Keratinocyte (primary cell): ENCODE measurements at regions not wholly inside any gene's neighbourhood (a gene's known extent, or its start where the extent isn't known, plus 50 kb on each side); places are given as distances from the start of the nearest gene placed in this dataset.

Experiments
- DNase-seq: peaks from one replicate; pipeline ENCODE4 v3.0.0-alpha.2; 2011; ENCODE audit warnings: low read depth, missing footprints, low spot score
- FAIRE-seq: peaks from 2 replicates; lab custom pipeline; 2011; peaks lifted over from hg19 to GRCh38; lab: Jason Lieb, UNC
- H2AFZ ChIP-seq: 2 replicates; pipeline ENCODE4 v1.6.0; 2012; ENCODE audit warnings: low read length, control low read depth, inconsistent platforms; ENCODE audit not compliant: control insufficient read depth
- H3K27ac ChIP-seq: 2 replicates; pipeline ENCODE4 v1.5.1; 2011; ENCODE audit warnings: low read length; ENCODE audit not compliant: control insufficient read depth, insufficient read depth
- H3K27me3 ChIP-seq: 3 replicates; pipeline ENCODE4 v1.6.0; 2011; ENCODE audit warnings: low read length; ENCODE audit not compliant: control insufficient read depth, insufficient read depth; ENCODE audit errors: extremely low read depth
- H3K36me3 ChIP-seq, 2 experiments: 2 replicates in 1 of 2; 3 replicates in 1 of 2; pipeline ENCODE4 v1.5.1; 2011; ENCODE audit warnings: low read length in 2 of 2, mild to moderate bottlenecking in 1 of 2; ENCODE audit not compliant: control insufficient read depth in 2 of 2, insufficient read depth in 2 of 2; ENCODE audit errors: extremely low read depth in 1 of 2
- H3K4me1 ChIP-seq: 3 replicates; pipeline ENCODE4 v1.5.1; 2011; ENCODE audit warnings: low read length; ENCODE audit not compliant: control insufficient read depth, insufficient read depth; ENCODE audit errors: extremely low read depth
- H3K4me2 ChIP-seq: 3 replicates; pipeline ENCODE4 v1.6.0; 2011; ENCODE audit warnings: low read depth, low read length; ENCODE audit not compliant: control insufficient read depth, insufficient read depth; ENCODE audit errors: extremely low read depth
- H3K4me3 ChIP-seq, 3 experiments: fragments of 200-600 bp in 1 of 3; sonication (generic) in 1 of 3; 2 replicates in 2 of 3; 3 replicates in 1 of 3; pipeline ENCODE4 v1.5.1; 2011 to 2016; ENCODE audit warnings: low read length in 3 of 3, mild to moderate bottlenecking in 3 of 3, control low read depth in 2 of 3, inconsistent platforms in 1 of 3, low read depth in 1 of 3, mixed read lengths in 1 of 3, mixed run types in 1 of 3, moderate library complexity in 1 of 3; ENCODE audit not compliant: control insufficient read depth in 2 of 3, insufficient read depth in 2 of 3; ENCODE audit errors: extremely low read depth in 1 of 3
- H3K79me2 ChIP-seq: 2 replicates; pipeline ENCODE4 v1.6.0; 2012; ENCODE audit warnings: low read length; ENCODE audit not compliant: control insufficient read depth, insufficient read depth
- H3K9ac ChIP-seq: 3 replicates; pipeline ENCODE4 v1.6.0; 2011; ENCODE audit warnings: low read length; ENCODE audit not compliant: control insufficient read depth, insufficient read depth; ENCODE audit errors: extremely low read depth
- H3K9me1 ChIP-seq: 3 replicates; pipeline ENCODE4 v1.6.0; 2011; ENCODE audit warnings: low read length; ENCODE audit not compliant: control insufficient read depth, insufficient read depth; ENCODE audit errors: extremely low read depth
- H3K9me3 ChIP-seq: 2 replicates; pipeline ENCODE4 v1.5.1; 2012; ENCODE audit warnings: low read depth, low read length; ENCODE audit not compliant: control insufficient read depth
- H4K20me1 ChIP-seq: 3 replicates; pipeline ENCODE4 v1.6.0; 2011; ENCODE audit warnings: low read length; ENCODE audit not compliant: control insufficient read depth, insufficient read depth; ENCODE audit errors: extremely low read depth
- EZH2 ChIP-seq: IDR thresholded peaks from one replicate; pipeline ENCODE4 v1.6.1; 2012; ENCODE audit warnings: inconsistent platforms, mild to moderate bottlenecking, low read length, moderate library complexity
- dilution Hi-C: fragments of 300-500 bp; cut with MboI; formaldehyde crosslinking; loops from one replicate; pipeline ENCODE4 v1.7.0; 2020; ENCODE audit warnings: low sequenced_read_pairs; ENCODE audit not compliant: extremely low pct_ligation_motif_present
- TF ChIP-seq, protein P1 (sequence below), 3 experiments: IDR thresholded peaks in 1 of 3; conservative IDR thresholded peaks in 1 of 3; optimal IDR thresholded peaks in 1 of 3; 2 replicates in 2 of 3; 3 replicates in 1 of 3; pipeline versions ENCODE3 to v1.5.1; 2011; ENCODE audit warnings: low read length in 3 of 3, mild to moderate bottlenecking in 3 of 3, moderate library complexity in 2 of 3, control low read depth in 1 of 3, inconsistent platforms in 1 of 3; ENCODE audit not compliant: insufficient read depth in 2 of 3; ENCODE audit errors: extremely low read depth in 1 of 3

DNA sequence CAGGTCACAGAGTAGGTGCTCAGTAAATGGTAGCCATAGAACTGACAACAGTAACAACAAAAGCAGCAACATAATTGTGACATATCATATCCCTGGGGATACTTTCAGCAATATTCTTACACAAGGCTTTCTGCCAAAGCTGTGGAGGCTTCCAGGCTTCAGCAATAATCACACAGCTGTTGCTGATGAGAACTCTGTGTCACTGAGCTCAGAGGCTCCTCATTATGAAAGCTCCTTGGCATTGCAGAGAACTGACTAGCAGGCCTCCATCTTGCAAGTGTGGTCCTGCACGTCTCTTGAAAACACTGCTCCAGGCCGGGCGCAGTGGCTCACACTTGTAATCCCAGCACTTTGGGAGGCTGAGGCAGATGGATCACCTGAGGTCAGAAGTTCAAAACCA, 97.3 kb upstream of the BTG1 start:
- H3K27ac ChIP-seq: no peak overlapping the region
- H3K4me2 ChIP-seq: no peak overlapping the region
- H3K4me1 ChIP-seq: no peaks in the 10 kb centered on the region
- no peaks in the 10 kb centered on the region for H3K9me1 ChIP-seq
- H3K27me3 ChIP-seq: no peaks in the 10 kb centered on the region
- no peaks in the 10 kb centered on the region for H4K20me1 ChIP-seq
- H3K9ac ChIP-seq: no peak overlapping the region
- dilution Hi-C loops: no loop called here
- H3K4me3 ChIP-seq: no peak overlapping the region
- DNase-seq (no peak), FAIRE-seq (peak; percentile 43)
- TF ChIP-seq, protein P1, sequence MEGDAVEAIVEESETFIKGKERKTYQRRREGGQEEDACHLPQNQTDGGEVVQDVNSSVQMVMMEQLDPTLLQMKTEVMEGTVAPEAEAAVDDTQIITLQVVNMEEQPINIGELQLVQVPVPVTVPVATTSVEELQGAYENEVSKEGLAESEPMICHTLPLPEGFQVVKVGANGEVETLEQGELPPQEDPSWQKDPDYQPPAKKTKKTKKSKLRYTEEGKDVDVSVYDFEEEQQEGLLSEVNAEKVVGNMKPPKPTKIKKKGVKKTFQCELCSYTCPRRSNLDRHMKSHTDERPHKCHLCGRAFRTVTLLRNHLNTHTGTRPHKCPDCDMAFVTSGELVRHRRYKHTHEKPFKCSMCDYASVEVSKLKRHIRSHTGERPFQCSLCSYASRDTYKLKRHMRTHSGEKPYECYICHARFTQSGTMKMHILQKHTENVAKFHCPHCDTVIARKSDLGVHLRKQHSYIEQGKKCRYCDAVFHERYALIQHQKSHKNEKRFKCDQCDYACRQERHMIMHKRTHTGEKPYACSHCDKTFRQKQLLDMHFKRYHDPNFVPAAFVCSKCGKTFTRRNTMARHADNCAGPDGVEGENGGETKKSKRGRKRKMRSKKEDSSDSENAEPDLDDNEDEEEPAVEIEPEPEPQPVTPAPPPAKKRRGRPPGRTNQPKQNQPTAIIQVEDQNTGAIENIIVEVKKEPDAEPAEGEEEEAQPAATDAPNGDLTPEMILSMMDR (optimal IDR thresholded peaks at IDR 0.05 in 1 of 3, IDR thresholded peaks at IDR 0.05 in 1 of 3, conservative IDR thresholded peaks at IDR 0.05 in 1 of 3; ENCODE audit: extremely low read depth in 1 of 3, insufficient read depth in 2 of 3, low read length in 3 of 3): no peak
- TF ChIP-seq EZH2: no peak
- no peaks in the 10 kb centered on the region for H3K36me3 ChIP-seq
- H3K9me3 ChIP-seq: no peaks in the 10 kb centered on the region
- H2AFZ ChIP-seq: peak overlapping the region; percentile 5
- H3K79me2 ChIP-seq: no peaks in the 10 kb centered on the region

DNA sequence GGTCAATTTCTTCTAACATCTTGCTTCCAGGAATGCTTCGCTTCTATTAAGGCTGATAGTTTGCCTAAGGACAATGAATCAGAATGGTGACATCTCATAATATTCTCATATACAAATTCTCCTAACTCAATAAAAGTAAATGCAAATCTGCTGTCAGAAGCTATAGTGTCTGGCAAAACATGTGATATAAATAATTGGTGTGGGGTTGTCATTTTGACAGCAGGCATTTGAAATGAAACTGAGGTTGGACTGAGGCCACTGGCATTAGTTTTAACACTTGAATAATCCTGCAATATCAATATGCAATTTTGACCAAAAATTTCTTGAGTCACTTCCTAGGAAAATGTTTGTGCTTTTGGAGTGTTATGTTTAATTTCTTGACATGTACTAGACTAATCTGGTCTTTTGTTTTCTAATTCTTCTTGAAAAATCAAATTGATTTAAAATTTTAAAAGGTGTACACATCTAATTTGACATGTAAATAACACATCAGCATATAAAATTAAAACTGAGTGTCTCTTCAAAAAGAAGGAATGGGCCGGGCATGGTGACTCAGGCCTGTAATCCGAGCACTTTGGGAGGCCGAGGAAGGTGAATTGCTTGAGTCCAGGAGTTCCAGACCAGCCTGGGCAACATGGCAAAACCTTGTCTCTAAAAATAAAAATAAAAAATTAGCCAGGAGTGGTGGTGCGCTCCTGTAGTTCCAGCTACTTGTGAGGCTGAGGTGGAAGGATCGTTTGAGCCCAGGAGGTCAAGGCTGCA, 92.3 kb upstream of the BTG1 start:
- no peaks in the 10 kb centered on the region for H3K4me1 ChIP-seq
- DNase-seq (no peak), FAIRE-seq (no peak)
- dilution Hi-C loops: no loop called here
- H3K4me3 ChIP-seq: no peak overlapping the region
- H3K9ac ChIP-seq: no peak overlapping the region
- TF ChIP-seq, protein P1 (optimal IDR thresholded peaks at IDR 0.05 in 1 of 3, IDR thresholded peaks at IDR 0.05 in 1 of 3, conservative IDR thresholded peaks at IDR 0.05 in 1 of 3; ENCODE audit: extremely low read depth in 1 of 3, insufficient read depth in 2 of 3, low read length in 3 of 3): no peak
- TF ChIP-seq EZH2: no peak
- no peaks in the 10 kb centered on the region for H4K20me1 ChIP-seq
- no peak overlapping the region for H3K27ac ChIP-seq
- no peaks in the 10 kb centered on the region for H3K27me3 ChIP-seq
- no peaks in the 10 kb centered on the region for H3K9me1 ChIP-seq
- H3K79me2 ChIP-seq: no peaks in the 10 kb centered on the region
- H2AFZ ChIP-seq: no peak overlapping the region
- H3K9me3 ChIP-seq: no peaks in the 10 kb centered on the region
- no peaks in the 10 kb centered on the region for H3K36me3 ChIP-seq
- H3K4me2 ChIP-seq: no peak overlapping the region
